KG1 (cell line): ENCODE measurements at regions not wholly inside any gene's neighbourhood (a gene's known extent, or its start where the extent isn't known, plus 50 kb on each side); places are given as distances from the start of the nearest gene placed in this dataset.

Source experiments
- DNase-seq: peaks from one replicate; lab custom pipeline; 2025; lab: John Stamatoyannopoulos, UW

GRCh38 chr6:11926594-11927407 lies 85.3 kb upstream of the HIVEP1 start:
- DNase-seq = no peak

GRCh38 chr6:11925805-11926204 lies 86.3 kb upstream of the HIVEP1 start:
- no peak for DNase-seq

- DNase-seq = no peak
Observed at GRCh38 chr6:11923621-11924020, 88.5 kb upstream of the HIVEP1 start.

GRCh38 chr6:11922901-11923300 lies 89.2 kb upstream of the HIVEP1 start:
- DNase-seq = no peak

- no peak for DNase-seq
Observed at GRCh38 chr6:11921751-11922150, 90.4 kb upstream of the HIVEP1 start.

GRCh38 chr6:11921017-11921438 lies 91.1 kb upstream of the HIVEP1 start:
- no peak for DNase-seq

- DNase-seq = no peak
Observed at GRCh38 chr6:11920566-11920965, 91.5 kb upstream of the HIVEP1 start.

- DNase-seq = no peak
Observed at GRCh38 chr6:11919771-11920440, 92.2 kb upstream of the HIVEP1 start.

- no peak for DNase-seq
Observed at GRCh38 chr6:11918739-11919605, 93.1 kb upstream of the HIVEP1 start.

- no peak for DNase-seq
Observed at GRCh38 chr6:11917951-11918738, 94.0 kb upstream of the HIVEP1 start.

- no peak for DNase-seq
Observed at GRCh38 chr6:11912420-11912819, 99.7 kb upstream of the HIVEP1 start.

GRCh38 chr6:11911538-11911937 lies 100.6 kb upstream of the HIVEP1 start:
- DNase-seq = peak; percentile 8

- no peak for DNase-seq
Observed at GRCh38 chr6:11909696-11910132, 102.4 kb upstream of the HIVEP1 start.

- no peak for DNase-seq
Observed at GRCh38 chr6:11908436-11909105, 103.5 kb upstream of the HIVEP1 start.

GRCh38 chr6:11903645-11904044 lies 108.5 kb upstream of the HIVEP1 start:
- no peak for DNase-seq

GRCh38 chr6:11902527-11902926 lies 109.6 kb upstream of the HIVEP1 start:
- no peak for DNase-seq

- no peak for DNase-seq
Observed at GRCh38 chr6:11900662-11901598, 111.2 kb upstream of the HIVEP1 start.

- no peak for DNase-seq
Observed at GRCh38 chr6:11899645-11900044, 112.5 kb upstream of the HIVEP1 start.

- no peak for DNase-seq
Observed at GRCh38 chr6:11894212-11894611, 115.6 kb upstream of the ADTRP start.

- no peak for DNase-seq
Observed at GRCh38 chr6:11891547-11891946, 112.9 kb upstream of the ADTRP start.
